Sciatic nerve (tissue), 2 donors: ENCODE measurements at regions not wholly inside any gene's neighbourhood (a gene's known extent, or its start where the extent isn't known, plus 50 kb on each side); places are given as distances from the start of the nearest gene placed in this dataset.
A peak's percentile ranks its signal among the peaks of the same experiment; 100 is the strongest.

Source experiments
- ATAC-seq: fragments of 200-7000 bp; cut with Tn5 transposase; one replicate; pipeline ENCODE4 v1.9.1; 2020; ENCODE audit warnings: mild to moderate bottlenecking, moderate library complexity
- DNase-seq: peaks from one replicate; pipeline ENCODE4 v3.0.0-alpha.2; 2020; ENCODE audit warnings: low spot score
- intact Hi-C: fragments of 100-400 bp; cut with DNase I; formaldehyde crosslinking; loops from one replicate; pipeline ENCODE4 v1.14.2; 2022
- donor health status: DM: no; HTN: no; CAD: no.
- donor health status: DM: no; HTN: no; CAD: no.

GRCh38 chr5:69033690-69034089, 60.1 kb upstream of the SLC30A5 start:
- no peak for ATAC-seq
- intact Hi-C loops: no loop called here

GRCh38 chr5:69034898-69035297, 58.9 kb upstream of the SLC30A5 start:
- DNase-seq: no peak
- ATAC-seq: no peak
- intact Hi-C loops: no loop called here

More at GRCh38 chr5:69033690-69034089, 60.1 kb upstream of the SLC30A5 start:
- no peak for DNase-seq

- ATAC-seq (no peak), DNase-seq (no peak)
- intact Hi-C loops: no loop called here
These were observed 58.1 kb upstream of the SLC30A5 start for GRCh38 chr5:69035665-69036064.

- DNase-seq: no peak
- ATAC-seq: no peak
- intact Hi-C loops: no loop called here
These were observed 55.3 kb upstream of the SLC30A5 start for GRCh38 chr5:69038539-69038938.

GRCh38 chr5:69039829-69040228, 54.0 kb upstream of the SLC30A5 start:
- no peak for DNase-seq
- ATAC-seq: no peak
- intact Hi-C loops: no loop called here

- ATAC-seq (peak; percentile 20), DNase-seq (no peak)
- intact Hi-C loops: no loop called here
These were observed 51.3 kb upstream of the SLC30A5 start for GRCh38 chr5:69042500-69042899.

GRCh38 chr5:69042915-69043654, 50.7 kb upstream of the SLC30A5 start:
- intact Hi-C loops: no loop called here
- peak; percentile 95 for ATAC-seq
- DNase-seq: peak; percentile 80

GRCh38 chr5:69043655-69043996, 50.2 kb upstream of the SLC30A5 start:
- DNase-seq (no peak), ATAC-seq (peak; percentile 33)
- intact Hi-C loops: no loop called here
